LHCN-M2 (cell line): ENCODE measurements at regions not wholly inside any gene's neighbourhood (a gene's known extent, or its start where the extent isn't known, plus 50 kb on each side); places are given as distances from the start of the nearest gene placed in this dataset.
"Not testable (repeated sequence)": the region's sequence is repeated elsewhere in the genome, so short reads cannot be mapped to it uniquely, and the experiment has no call there.

Experiments used
- DNase-seq: peaks from one replicate; pipeline ENCODE4 v3.0.0-alpha.2; 2012; ENCODE audit warnings: low read depth

GRCh38 chr4:3865986-3866812 is 100.0 kb downstream of the ADRA2C start:
- no peak for DNase-seq

- DNase-seq = no peak
Measured at GRCh38 chr4:3866813-3867129, 100.6 kb downstream of the ADRA2C start.

GRCh38 chr4:3867403-3868100 is 101.4 kb downstream of the ADRA2C start:
- no peak for DNase-seq

GRCh38 chr4:3868211-3869173 is 102.3 kb downstream of the ADRA2C start:
- DNase-seq = peak; percentile 21

- no peak for DNase-seq
Measured at GRCh38 chr4:3869174-3869572, 103.0 kb downstream of the ADRA2C start.

GRCh38 chr4:3869661-3870566 is 103.7 kb downstream of the ADRA2C start:
- DNase-seq = no peak

GRCh38 chr4:3870567-3870962 is 104.4 kb downstream of the ADRA2C start:
- DNase-seq = no peak

GRCh38 chr4:3871181-3871852 is 105.1 kb downstream of the ADRA2C start:
- no peak for DNase-seq

- DNase-seq = no peak
Measured at GRCh38 chr4:3871881-3872833, 106.0 kb downstream of the ADRA2C start.

GRCh38 chr4:3872834-3873313 is 106.7 kb downstream of the ADRA2C start:
- DNase-seq = no peak

GRCh38 chr4:3873408-3874027 is 107.3 kb downstream of the ADRA2C start:
- no peak for DNase-seq

GRCh38 chr4:3874028-3874415 is 107.8 kb downstream of the ADRA2C start:
- no peak for DNase-seq

- no peak for DNase-seq
Measured at GRCh38 chr4:3874525-3875110, 108.4 kb downstream of the ADRA2C start.

GRCh38 chr4:3875466-3875865 is 109.3 kb downstream of the ADRA2C start:
- no peak for DNase-seq

- DNase-seq = not testable (repeated sequence)
Measured at GRCh38 chr4:3876057-3876845, 110.1 kb downstream of the ADRA2C start.

GRCh38 chr4:3877236-3877635 is 111.1 kb downstream of the ADRA2C start:
- no peak for DNase-seq

- no peak for DNase-seq
Measured at GRCh38 chr4:3877868-3878267, 111.7 kb downstream of the ADRA2C start.
